ENCODE measurements at regions not wholly inside any gene's neighbourhood (a gene's known extent, or its start where the extent isn't known, plus 50 kb on each side); places are given as distances from the start of the nearest gene placed in this dataset.

DNA sequence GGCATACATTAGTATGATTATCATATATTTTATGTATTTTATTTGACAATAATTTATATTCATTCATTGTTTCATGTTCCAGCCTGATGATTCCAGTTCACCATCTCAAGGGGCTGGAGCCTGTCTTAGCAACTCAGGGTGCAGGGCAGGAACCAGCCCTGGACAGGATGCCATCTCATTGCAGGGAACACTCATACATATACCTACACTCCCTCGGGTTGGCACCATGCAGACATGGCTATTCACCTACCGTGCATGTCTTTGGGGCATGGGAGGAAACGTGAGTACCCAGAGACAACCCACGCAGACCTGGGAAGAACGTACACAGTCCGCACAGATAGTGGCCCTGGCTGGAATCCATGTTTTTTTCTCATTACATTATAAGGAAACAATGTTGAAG lies 151.0 kb upstream of the ZNF536 start:
- ChIA-PET CTCF (no interaction called here), POLR2A (no interaction called here)
- Histone ChIP-seq H3K27ac (ENCODE audit: low read depth in 2 of 2, low read length in 1 of 2) (no peak overlapping the region), H3F3A (replicated peaks; ENCODE audit: insufficient read depth) (no peaks in the 10 kb centered on the region), H3K36me3 (replicated peaks in 1 of 2; ENCODE audit: control insufficient read depth in 1 of 2, insufficient read depth in 2 of 2, low read length in 1 of 2) (no peaks in the 10 kb centered on the region), H2AFZ (ENCODE audit: low read depth) (no peak overlapping the region), H3K9me2 (no peaks in the 10 kb centered on the region), H4K20me1 (ENCODE audit: insufficient read depth) (no peaks in the 10 kb centered on the region), H3K9me3 (no peaks in the 10 kb centered on the region), H3K9ac (no peak overlapping the region), H3K4me1 (ENCODE audit: control insufficient read depth in 1 of 2, insufficient read depth in 2 of 2, low read depth in 1 of 2, low read length in 1 of 2) (peaks cover 0 to 3% of the 10 kb centered on the region in 2 experiments; a peak in 1 of 4 replicates), H3K4me3 (ENCODE audit: low read depth in 2 of 2, low read length in 1 of 2) (no peak overlapping the region), H3K79me2 (ENCODE audit: insufficient read depth) (no peaks in the 10 kb centered on the region), H3K4me2 (no peak overlapping the region), H3K27me3 (ENCODE audit: insufficient read depth) (no peaks in the 10 kb centered on the region; the same call in none of the 2 replicates)
- WGBS (ENCODE audit: low lambda C conversion rate) = 53% methylated on average over 6 of the region's 6 CpGs
- TF ChIP-seq EZH2phosphoT487 (IDR thresholded peaks at IDR 0.05; ENCODE audit: borderline replicate concordance, low read depth) = no peak
- TF ChIP-seq ELF1 (IDR thresholded peaks at IDR 0.05) = no peak
- TF ChIP-seq, protein P1, sequence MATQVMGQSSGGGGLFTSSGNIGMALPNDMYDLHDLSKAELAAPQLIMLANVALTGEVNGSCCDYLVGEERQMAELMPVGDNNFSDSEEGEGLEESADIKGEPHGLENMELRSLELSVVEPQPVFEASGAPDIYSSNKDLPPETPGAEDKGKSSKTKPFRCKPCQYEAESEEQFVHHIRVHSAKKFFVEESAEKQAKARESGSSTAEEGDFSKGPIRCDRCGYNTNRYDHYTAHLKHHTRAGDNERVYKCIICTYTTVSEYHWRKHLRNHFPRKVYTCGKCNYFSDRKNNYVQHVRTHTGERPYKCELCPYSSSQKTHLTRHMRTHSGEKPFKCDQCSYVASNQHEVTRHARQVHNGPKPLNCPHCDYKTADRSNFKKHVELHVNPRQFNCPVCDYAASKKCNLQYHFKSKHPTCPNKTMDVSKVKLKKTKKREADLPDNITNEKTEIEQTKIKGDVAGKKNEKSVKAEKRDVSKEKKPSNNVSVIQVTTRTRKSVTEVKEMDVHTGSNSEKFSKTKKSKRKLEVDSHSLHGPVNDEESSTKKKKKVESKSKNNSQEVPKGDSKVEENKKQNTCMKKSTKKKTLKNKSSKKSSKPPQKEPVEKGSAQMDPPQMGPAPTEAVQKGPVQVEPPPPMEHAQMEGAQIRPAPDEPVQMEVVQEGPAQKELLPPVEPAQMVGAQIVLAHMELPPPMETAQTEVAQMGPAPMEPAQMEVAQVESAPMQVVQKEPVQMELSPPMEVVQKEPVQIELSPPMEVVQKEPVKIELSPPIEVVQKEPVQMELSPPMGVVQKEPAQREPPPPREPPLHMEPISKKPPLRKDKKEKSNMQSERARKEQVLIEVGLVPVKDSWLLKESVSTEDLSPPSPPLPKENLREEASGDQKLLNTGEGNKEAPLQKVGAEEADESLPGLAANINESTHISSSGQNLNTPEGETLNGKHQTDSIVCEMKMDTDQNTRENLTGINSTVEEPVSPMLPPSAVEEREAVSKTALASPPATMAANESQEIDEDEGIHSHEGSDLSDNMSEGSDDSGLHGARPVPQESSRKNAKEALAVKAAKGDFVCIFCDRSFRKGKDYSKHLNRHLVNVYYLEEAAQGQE (IDR thresholded peaks at IDR 0.05; ENCODE audit: low read depth, low read length) = no peak
- TF ChIP-seq JUND (IDR thresholded peaks at IDR 0.05) = no peak
- TF ChIP-seq, protein P2, sequence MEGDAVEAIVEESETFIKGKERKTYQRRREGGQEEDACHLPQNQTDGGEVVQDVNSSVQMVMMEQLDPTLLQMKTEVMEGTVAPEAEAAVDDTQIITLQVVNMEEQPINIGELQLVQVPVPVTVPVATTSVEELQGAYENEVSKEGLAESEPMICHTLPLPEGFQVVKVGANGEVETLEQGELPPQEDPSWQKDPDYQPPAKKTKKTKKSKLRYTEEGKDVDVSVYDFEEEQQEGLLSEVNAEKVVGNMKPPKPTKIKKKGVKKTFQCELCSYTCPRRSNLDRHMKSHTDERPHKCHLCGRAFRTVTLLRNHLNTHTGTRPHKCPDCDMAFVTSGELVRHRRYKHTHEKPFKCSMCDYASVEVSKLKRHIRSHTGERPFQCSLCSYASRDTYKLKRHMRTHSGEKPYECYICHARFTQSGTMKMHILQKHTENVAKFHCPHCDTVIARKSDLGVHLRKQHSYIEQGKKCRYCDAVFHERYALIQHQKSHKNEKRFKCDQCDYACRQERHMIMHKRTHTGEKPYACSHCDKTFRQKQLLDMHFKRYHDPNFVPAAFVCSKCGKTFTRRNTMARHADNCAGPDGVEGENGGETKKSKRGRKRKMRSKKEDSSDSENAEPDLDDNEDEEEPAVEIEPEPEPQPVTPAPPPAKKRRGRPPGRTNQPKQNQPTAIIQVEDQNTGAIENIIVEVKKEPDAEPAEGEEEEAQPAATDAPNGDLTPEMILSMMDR (IDR thresholded peaks at IDR 0.05) = no peak
- no peak for TF ChIP-seq MEF2A (IDR thresholded peaks at IDR 0.05; ENCODE audit: borderline replicate concordance, low read depth)
- TF ChIP-seq NFIC (IDR thresholded peaks at IDR 0.05; ENCODE audit: borderline replicate concordance) = no peak
- TF ChIP-seq TEAD4 (IDR thresholded peaks at IDR 0.05; ENCODE audit: borderline replicate concordance, insufficient read depth) = no peak
- TF ChIP-seq, protein P3, sequence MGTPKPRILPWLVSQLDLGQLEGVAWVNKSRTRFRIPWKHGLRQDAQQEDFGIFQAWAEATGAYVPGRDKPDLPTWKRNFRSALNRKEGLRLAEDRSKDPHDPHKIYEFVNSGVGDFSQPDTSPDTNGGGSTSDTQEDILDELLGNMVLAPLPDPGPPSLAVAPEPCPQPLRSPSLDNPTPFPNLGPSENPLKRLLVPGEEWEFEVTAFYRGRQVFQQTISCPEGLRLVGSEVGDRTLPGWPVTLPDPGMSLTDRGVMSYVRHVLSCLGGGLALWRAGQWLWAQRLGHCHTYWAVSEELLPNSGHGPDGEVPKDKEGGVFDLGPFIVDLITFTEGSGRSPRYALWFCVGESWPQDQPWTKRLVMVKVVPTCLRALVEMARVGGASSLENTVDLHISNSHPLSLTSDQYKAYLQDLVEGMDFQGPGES (IDR thresholded peaks at IDR 0.05; ENCODE audit: low read depth, low read length) = no peak
- TF ChIP-seq, protein P4, sequence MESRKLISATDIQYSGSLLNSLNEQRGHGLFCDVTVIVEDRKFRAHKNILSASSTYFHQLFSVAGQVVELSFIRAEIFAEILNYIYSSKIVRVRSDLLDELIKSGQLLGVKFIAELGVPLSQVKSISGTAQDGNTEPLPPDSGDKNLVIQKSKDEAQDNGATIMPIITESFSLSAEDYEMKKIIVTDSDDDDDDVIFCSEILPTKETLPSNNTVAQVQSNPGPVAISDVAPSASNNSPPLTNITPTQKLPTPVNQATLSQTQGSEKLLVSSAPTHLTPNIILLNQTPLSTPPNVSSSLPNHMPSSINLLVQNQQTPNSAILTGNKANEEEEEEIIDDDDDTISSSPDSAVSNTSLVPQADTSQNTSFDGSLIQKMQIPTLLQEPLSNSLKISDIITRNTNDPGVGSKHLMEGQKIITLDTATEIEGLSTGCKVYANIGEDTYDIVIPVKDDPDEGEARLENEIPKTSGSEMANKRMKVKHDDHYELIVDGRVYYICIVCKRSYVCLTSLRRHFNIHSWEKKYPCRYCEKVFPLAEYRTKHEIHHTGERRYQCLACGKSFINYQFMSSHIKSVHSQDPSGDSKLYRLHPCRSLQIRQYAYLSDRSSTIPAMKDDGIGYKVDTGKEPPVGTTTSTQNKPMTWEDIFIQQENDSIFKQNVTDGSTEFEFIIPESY (IDR thresholded peaks at IDR 0.05; ENCODE audit: borderline replicate concordance, low read depth) = no peak
- no peak for TF ChIP-seq POLR2AphosphoS5 (IDR thresholded peaks at IDR 0.05; ENCODE audit: low read depth, low read length)
- no peak for DNase-seq

Data from SK-N-SH (cell line).